Upper lobe of left lung (tissue), 4 donors: ENCODE measurements at regions not wholly inside any gene's neighbourhood (a gene's known extent, or its start where the extent isn't known, plus 50 kb on each side); places are given as distances from the start of the nearest gene placed in this dataset.

Experiments used
- POLR2AphosphoS5 ChIP-seq, 2 donors: sonication (generic); formaldehyde crosslinking; IDR thresholded peaks; one replicate each; pipeline ENCODE4 v1.5.1; 2017; ENCODE audit warnings: antibody characterized with exemption in 2 of 2
- TF ChIP-seq, protein P1 (sequence below), 6 experiments: fragments of 450-650 bp in 4 of 6; fragments of 200-600 bp in 2 of 6; sonication (generic) in 2 of 6; IDR thresholded peaks; one replicate each; pipeline ENCODE4 v1.5.1; 2016 to 2019; ENCODE audit warnings: antibody characterized with exemption in 6 of 6

- TF ChIP-seq POLR2AphosphoS5 (IDR thresholded peaks at IDR 0.05) = no peak
- TF ChIP-seq, protein P1, sequence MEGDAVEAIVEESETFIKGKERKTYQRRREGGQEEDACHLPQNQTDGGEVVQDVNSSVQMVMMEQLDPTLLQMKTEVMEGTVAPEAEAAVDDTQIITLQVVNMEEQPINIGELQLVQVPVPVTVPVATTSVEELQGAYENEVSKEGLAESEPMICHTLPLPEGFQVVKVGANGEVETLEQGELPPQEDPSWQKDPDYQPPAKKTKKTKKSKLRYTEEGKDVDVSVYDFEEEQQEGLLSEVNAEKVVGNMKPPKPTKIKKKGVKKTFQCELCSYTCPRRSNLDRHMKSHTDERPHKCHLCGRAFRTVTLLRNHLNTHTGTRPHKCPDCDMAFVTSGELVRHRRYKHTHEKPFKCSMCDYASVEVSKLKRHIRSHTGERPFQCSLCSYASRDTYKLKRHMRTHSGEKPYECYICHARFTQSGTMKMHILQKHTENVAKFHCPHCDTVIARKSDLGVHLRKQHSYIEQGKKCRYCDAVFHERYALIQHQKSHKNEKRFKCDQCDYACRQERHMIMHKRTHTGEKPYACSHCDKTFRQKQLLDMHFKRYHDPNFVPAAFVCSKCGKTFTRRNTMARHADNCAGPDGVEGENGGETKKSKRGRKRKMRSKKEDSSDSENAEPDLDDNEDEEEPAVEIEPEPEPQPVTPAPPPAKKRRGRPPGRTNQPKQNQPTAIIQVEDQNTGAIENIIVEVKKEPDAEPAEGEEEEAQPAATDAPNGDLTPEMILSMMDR (IDR thresholded peaks at IDR 0.05) = no peak
These were observed 336.2 kb upstream of the FAT1 start for GRCh38 chr4:187059895-187060294.
